ENCODE measurements at regions not wholly inside any gene's neighbourhood (a gene's known extent, or its start where the extent isn't known, plus 50 kb on each side); places are given as distances from the start of the nearest gene placed in this dataset.

DNA sequence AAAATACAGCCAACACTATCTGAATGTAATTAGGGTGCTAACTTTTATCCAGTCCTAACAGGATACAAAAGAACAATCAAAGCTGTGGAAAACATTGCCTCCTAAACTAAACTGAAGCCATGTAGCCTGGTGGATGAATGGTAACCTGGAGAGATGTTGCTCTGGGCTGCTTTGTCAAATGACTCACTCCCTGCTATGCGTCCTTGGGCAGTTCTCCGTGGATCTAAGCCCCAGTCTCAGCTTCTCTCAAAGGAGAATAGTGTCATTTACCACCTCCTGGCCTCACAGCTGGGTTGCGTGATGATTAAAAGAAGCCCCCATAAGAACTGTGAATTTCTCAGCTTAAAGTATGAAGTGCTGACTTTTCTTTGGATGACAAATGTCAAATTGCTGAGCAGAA is 203.7 kb downstream of the ICOS start:
- TF ChIP-seq, protein P1, sequence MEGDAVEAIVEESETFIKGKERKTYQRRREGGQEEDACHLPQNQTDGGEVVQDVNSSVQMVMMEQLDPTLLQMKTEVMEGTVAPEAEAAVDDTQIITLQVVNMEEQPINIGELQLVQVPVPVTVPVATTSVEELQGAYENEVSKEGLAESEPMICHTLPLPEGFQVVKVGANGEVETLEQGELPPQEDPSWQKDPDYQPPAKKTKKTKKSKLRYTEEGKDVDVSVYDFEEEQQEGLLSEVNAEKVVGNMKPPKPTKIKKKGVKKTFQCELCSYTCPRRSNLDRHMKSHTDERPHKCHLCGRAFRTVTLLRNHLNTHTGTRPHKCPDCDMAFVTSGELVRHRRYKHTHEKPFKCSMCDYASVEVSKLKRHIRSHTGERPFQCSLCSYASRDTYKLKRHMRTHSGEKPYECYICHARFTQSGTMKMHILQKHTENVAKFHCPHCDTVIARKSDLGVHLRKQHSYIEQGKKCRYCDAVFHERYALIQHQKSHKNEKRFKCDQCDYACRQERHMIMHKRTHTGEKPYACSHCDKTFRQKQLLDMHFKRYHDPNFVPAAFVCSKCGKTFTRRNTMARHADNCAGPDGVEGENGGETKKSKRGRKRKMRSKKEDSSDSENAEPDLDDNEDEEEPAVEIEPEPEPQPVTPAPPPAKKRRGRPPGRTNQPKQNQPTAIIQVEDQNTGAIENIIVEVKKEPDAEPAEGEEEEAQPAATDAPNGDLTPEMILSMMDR (conservative IDR thresholded peaks at IDR 0.05; ENCODE audit: low read length): no peak
- no peak for TF ChIP-seq EZH2phosphoT487 (IDR thresholded peaks at IDR 0.05; ENCODE audit: borderline replicate concordance)
